GM12878 (cell line): ENCODE measurements at regions not wholly inside any gene's neighbourhood (a gene's known extent, or its start where the extent isn't known, plus 50 kb on each side); places are given as distances from the start of the nearest gene placed in this dataset.

Experiments
- ATAC-seq: fragments of 200-7000 bp; cut with Tn5 transposase; 3 replicates; pipeline ENCODE4 v1.9.1; 2020; ENCODE audit warnings: mild to moderate bottlenecking, moderate library complexity
- BruUV-seq: library from RNA; stranded (reverse); fragments of 400-500 nt; replicated peaks from 2 replicates; lab custom pipeline; 2021; lab: Mats Ljungman, UMichigan
- CTCF ChIA-PET: fragments of 300-600 bp; sonication (Branson Sonifier 250); formaldehyde crosslinking; extraction: SDS; loops from one replicate; lab custom pipeline; 2021; ENCODE audit warnings: inconsistent platforms; lab: Yijun Ruan, JAX
- POLR2A ChIA-PET: fragments of 350-600 bp; formaldehyde crosslinking; extraction: SDS; loops from one replicate; lab custom pipeline; 2021; ENCODE audit warnings: inconsistent platforms; lab: Charles Lee
- RAD21 ChIA-PET: fragments of 300-600 bp; sonication (Branson Sonifier 250); formaldehyde crosslinking; loops from one replicate; lab custom pipeline; 2023; ENCODE audit warnings: antibody characterized with exemption; ENCODE audit not compliant: unreplicated experiment; lab: Charles Lee
- SMC1A ChIA-PET: fragments of 300-600 bp; sonication (Branson Sonifier 250); formaldehyde crosslinking; loops from one replicate; lab custom pipeline; 2023; ENCODE audit not compliant: unreplicated experiment, uncharacterized antibody; lab: Charles Lee
- DNase-seq: peaks from one replicate; pipeline ENCODE4 v3.0.0-alpha.2; 2011; ENCODE audit warnings: low read depth, low spot score
- FAIRE-seq: peaks from 3 replicates; lab custom pipeline; 2011; peaks lifted over from hg19 to GRCh38; lab: Jason Lieb, UNC
- H2AFZ ChIP-seq: 2 replicates; pipeline ENCODE4 v1.6.0; 2011; ENCODE audit warnings: low read depth, low read length, control low read depth; ENCODE audit not compliant: control insufficient read depth
- H3K27ac ChIP-seq: 2 replicates; pipeline ENCODE4 v1.5.1; 2011; ENCODE audit warnings: control low read depth; ENCODE audit not compliant: control insufficient read depth, insufficient read depth
- H3K27me3 ChIP-seq, 2 experiments: replicated peaks in 1 of 2; 2 replicates each; pipeline versions ENCODE4 v1.6.0 to v1.6.1; 2011; ENCODE audit warnings: low read length in 1 of 2; ENCODE audit not compliant: control insufficient read depth in 2 of 2, insufficient read depth in 2 of 2
- H3K36me3 ChIP-seq, 2 experiments: 2 replicates each; pipeline ENCODE4 v1.5.1; 2011; ENCODE audit warnings: low read length in 1 of 2; ENCODE audit not compliant: control insufficient read depth in 2 of 2, insufficient read depth in 2 of 2
- H3K4me1 ChIP-seq: 2 replicates; pipeline ENCODE4 v1.6.1; 2011; ENCODE audit warnings: mild to moderate bottlenecking, low read length, moderate library complexity, mixed read lengths; ENCODE audit not compliant: control insufficient read depth, insufficient read depth
- H3K4me2 ChIP-seq: 2 replicates; pipeline ENCODE4 v1.6.0; 2011; ENCODE audit warnings: control low read depth; ENCODE audit not compliant: control insufficient read depth, insufficient read depth
- H3K4me3 ChIP-seq: fragments of 200-600 bp; sonication (generic); 2 replicates; pipeline ENCODE4 v1.5.1; 2016
- H3K79me2 ChIP-seq: 2 replicates; pipeline ENCODE4 v1.6.0; 2011; ENCODE audit warnings: low read length; ENCODE audit not compliant: control insufficient read depth, insufficient read depth
- H3K9ac ChIP-seq: 2 replicates; pipeline ENCODE4 v1.8.0; 2011; ENCODE audit warnings: low read length, control low read depth, mixed read lengths; ENCODE audit not compliant: control insufficient read depth, insufficient read depth
- H3K9me3 ChIP-seq: replicated peaks from 3 replicates; pipeline ENCODE4 v1.5.1; 2011; ENCODE audit warnings: mild to moderate bottlenecking, low read length; ENCODE audit not compliant: control insufficient read depth, insufficient read depth
- H4K20me1 ChIP-seq: 2 replicates; pipeline ENCODE4 v1.6.0; 2011; ENCODE audit not compliant: control insufficient read depth, insufficient read depth
- ASH2L ChIP-seq: fragments of 300-600, 200-600 bp; sonication (generic); IDR thresholded peaks from 2 replicates; pipeline ENCODE4 v1.6.1; 2017; ENCODE audit warnings: low read depth, mild to moderate bottlenecking, borderline replicate concordance
- CBX5 ChIP-seq: sonication (generic); IDR thresholded peaks from 2 replicates; pipeline ENCODE4 v1.6.1; 2016; ENCODE audit warnings: low read depth, moderate library complexity, mild to moderate bottlenecking, inconsistent platforms
- NFXL1 ChIP-seq: fragments of 450-650 bp; IDR thresholded peaks from 2 replicates; pipeline ENCODE4 v1.6.1; 2017; ENCODE audit warnings: antibody characterized with exemption, mild to moderate bottlenecking, borderline replicate concordance
- NR2C1 ChIP-seq: fragments of 450-650 bp; IDR thresholded peaks from 2 replicates; pipeline ENCODE4 v1.6.1; 2017; ENCODE audit warnings: antibody characterized with exemption, mild to moderate bottlenecking, moderate library complexity
- PAX5 ChIP-seq: IDR thresholded peaks from 2 replicates; pipeline ENCODE4 v1.6.1; 2011; ENCODE audit warnings: low read depth, low read length, borderline replicate concordance
- RCOR1 ChIP-seq: conservative IDR thresholded peaks from 2 replicates; pipeline ENCODE4 v1.6.1; 2012; ENCODE audit warnings: low read depth, low read length, improper control_type of control experiment
- RFX5 ChIP-seq: IDR thresholded peaks from 2 replicates; pipeline ENCODE4 v1.6.1; 2011; ENCODE audit warnings: low read depth, low read length, improper control_type of control experiment
- ZBED1 ChIP-seq: IDR thresholded peaks from 2 replicates; pipeline ENCODE4 v1.6.1; 2016; ENCODE audit warnings: borderline replicate concordance
- WGBS: methylation state at CpG from one replicate; pipeline ENCODE4 v1.1.6; 2016; ENCODE audit warnings: low lambda C conversion rate; ENCODE audit not compliant: insufficient replicate concordance, insufficient coverage; ENCODE audit errors: missing lambda C conversion rate; 5-methylcytosine and 5-hydroxymethylcytosine counted together
- in situ Hi-C: fragments of 300-500 bp; cut with MboI; formaldehyde crosslinking; loops from 9 replicates; pipeline ENCODE4 v1.14.3; 2018; ENCODE audit warnings: mixed read lengths
- intact Hi-C: fragments of 100-400 bp; cut with micrococcal nuclease; formaldehyde crosslinking; loops from one replicate; pipeline ENCODE4 v1.14.2; 2022; ENCODE audit not compliant: unreplicated experiment
- TF ChIP-seq, protein P1 (sequence below): fragments of 450-650 bp; IDR thresholded peaks from 2 replicates; pipeline ENCODE4 v1.6.1; 2014; ENCODE audit warnings: mild to moderate bottlenecking
- TF ChIP-seq, protein P2 (sequence below): IDR thresholded peaks from 2 replicates; pipeline ENCODE4 v1.6.1; 2012; ENCODE audit warnings: low read length, inconsistent platforms
- TF ChIP-seq, protein P3 (sequence below): fragments of 450-650 bp; IDR thresholded peaks from 2 replicates; pipeline ENCODE4 v1.6.1; 2017; ENCODE audit warnings: antibody characterized with exemption, mild to moderate bottlenecking, moderate library complexity

DNA sequence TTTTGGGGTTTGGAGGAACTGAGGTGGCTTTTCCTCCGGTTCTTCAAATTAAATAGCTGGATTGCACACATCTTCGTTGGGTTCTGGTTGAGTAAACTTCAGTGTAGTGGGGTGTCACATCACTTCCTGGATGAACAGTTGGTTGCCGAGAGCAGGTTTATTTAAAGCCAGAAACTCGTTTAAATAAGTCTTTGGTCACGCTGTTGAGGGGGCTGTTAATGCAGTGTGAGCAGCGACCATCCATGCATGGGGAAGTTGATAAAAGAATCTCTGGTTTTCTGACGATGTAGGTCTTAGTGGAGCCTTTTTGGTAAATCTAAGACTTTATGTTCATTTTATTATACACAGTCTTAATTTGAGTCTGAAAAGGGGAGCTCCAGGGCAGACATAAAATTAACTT is 351.2 kb upstream of the ARGLU1 start (continued):
- TF ChIP-seq NFXL1 (no peak), NR2C1 (no peak), ZBED1 (no peak), PAX5 (peak; percentile 40; the same call in 1 of the 2 replicates), RCOR1 (no peak)
- TF ChIP-seq, protein P1, sequence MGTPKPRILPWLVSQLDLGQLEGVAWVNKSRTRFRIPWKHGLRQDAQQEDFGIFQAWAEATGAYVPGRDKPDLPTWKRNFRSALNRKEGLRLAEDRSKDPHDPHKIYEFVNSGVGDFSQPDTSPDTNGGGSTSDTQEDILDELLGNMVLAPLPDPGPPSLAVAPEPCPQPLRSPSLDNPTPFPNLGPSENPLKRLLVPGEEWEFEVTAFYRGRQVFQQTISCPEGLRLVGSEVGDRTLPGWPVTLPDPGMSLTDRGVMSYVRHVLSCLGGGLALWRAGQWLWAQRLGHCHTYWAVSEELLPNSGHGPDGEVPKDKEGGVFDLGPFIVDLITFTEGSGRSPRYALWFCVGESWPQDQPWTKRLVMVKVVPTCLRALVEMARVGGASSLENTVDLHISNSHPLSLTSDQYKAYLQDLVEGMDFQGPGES: no peak
- TF ChIP-seq, protein P2, sequence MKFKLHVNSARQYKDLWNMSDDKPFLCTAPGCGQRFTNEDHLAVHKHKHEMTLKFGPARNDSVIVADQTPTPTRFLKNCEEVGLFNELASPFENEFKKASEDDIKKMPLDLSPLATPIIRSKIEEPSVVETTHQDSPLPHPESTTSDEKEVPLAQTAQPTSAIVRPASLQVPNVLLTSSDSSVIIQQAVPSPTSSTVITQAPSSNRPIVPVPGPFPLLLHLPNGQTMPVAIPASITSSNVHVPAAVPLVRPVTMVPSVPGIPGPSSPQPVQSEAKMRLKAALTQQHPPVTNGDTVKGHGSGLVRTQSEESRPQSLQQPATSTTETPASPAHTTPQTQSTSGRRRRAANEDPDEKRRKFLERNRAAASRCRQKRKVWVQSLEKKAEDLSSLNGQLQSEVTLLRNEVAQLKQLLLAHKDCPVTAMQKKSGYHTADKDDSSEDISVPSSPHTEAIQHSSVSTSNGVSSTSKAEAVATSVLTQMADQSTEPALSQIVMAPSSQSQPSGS: 0 out of 2 replicates have a peak, but pooled peaks have one; percentile 19

DNA sequence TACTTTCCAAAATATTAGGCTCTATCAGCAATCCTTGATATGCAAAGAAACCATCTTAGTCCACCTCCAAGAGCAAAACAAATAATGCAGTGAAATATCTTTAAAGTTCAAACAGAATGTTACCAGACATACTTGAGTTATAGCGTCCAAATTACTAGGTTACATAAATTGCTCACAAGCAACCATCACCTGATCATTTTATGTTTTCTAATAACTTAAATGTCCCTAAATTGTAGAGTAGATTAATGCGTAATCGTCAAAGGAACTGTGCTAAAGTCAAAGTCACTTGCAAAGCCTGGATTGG is 350.6 kb upstream of the ARGLU1 start:
- no peaks in the 10 kb centered on the region for H3K4me1 ChIP-seq
- CTCF ChIA-PET: interaction anchor here (0.9 to 1.2 kb wide), 2 partner anchors 209 to 382 kb away, joined by 3 to 4 read pairs; no protein-coding TSS in a partner anchor
- DNase-seq (no peak), ATAC-seq (no peak), FAIRE-seq (no peak)
- H3K27ac ChIP-seq: no peak overlapping the region
- POLR2A ChIA-PET: no interaction called here
- intact Hi-C loops (loop anchor here (5.0 kb wide), 2 partner anchors 356 to 381 kb away; partner anchors contain the start of gene EFNB2), in situ Hi-C loops (no loop called here)
- SMC1A ChIA-PET: no interaction called here
- H3K4me3 ChIP-seq: no peak overlapping the region
- WGBS: 24% methylated on average over 3 of the region's 3 CpGs
- RAD21 ChIA-PET: interaction anchor here (1.0 kb wide), 2 partner anchors 203 to 299 kb away, joined by 4 read pairs; no protein-coding TSS in a partner anchor
- TF ChIP-seq, protein P3, sequence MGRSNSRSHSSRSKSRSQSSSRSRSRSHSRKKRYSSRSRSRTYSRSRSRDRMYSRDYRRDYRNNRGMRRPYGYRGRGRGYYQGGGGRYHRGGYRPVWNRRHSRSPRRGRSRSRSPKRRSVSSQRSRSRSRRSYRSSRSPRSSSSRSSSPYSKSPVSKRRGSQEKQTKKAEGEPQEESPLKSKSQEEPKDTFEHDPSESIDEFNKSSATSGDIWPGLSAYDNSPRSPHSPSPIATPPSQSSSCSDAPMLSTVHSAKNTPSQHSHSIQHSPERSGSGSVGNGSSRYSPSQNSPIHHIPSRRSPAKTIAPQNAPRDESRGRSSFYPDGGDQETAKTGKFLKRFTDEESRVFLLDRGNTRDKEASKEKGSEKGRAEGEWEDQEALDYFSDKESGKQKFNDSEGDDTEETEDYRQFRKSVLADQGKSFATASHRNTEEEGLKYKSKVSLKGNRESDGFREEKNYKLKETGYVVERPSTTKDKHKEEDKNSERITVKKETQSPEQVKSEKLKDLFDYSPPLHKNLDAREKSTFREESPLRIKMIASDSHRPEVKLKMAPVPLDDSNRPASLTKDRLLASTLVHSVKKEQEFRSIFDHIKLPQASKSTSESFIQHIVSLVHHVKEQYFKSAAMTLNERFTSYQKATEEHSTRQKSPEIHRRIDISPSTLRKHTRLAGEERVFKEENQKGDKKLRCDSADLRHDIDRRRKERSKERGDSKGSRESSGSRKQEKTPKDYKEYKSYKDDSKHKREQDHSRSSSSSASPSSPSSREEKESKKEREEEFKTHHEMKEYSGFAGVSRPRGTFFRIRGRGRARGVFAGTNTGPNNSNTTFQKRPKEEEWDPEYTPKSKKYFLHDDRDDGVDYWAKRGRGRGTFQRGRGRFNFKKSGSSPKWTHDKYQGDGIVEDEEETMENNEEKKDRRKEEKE: no peak
- TF ChIP-seq CBX5 (no peak), ASH2L (no peak), RFX5 (no peak), ZBED1 (no peak)
- BruUV-seq: no TSS peak
- no peaks in the 10 kb centered on the region for H3K36me3 ChIP-seq
- H3K79me2 ChIP-seq: no peaks in the 10 kb centered on the region
- H2AFZ ChIP-seq: 0 out of 2 replicates have a peak overlapping the region, but pooled peaks have one; percentile 12
- no peaks in the 10 kb centered on the region for H4K20me1 ChIP-seq
- no peaks in the 10 kb centered on the region; the same call in 2 of the 3 replicates for H3K9me3 ChIP-seq
- H3K4me2 ChIP-seq: no peak overlapping the region
- no peaks in the 10 kb centered on the region for H3K27me3 ChIP-seq
- H3K9ac ChIP-seq: no peak overlapping the region
